Prostate gland (tissue), 2 donors: ENCODE measurements at regions not wholly inside any gene's neighbourhood (a gene's known extent, or its start where the extent isn't known, plus 50 kb on each side); places are given as distances from the start of the nearest gene placed in this dataset.

Experiments
- CTCF ChIP-seq, 4 experiments: fragments of 200-600 bp in 2 of 4; fragments of 450-650 bp in 2 of 4; sonication (generic) in 2 of 4; IDR thresholded peaks; 1 replicate in 3 of 4; 2 replicates in 1 of 4; pipeline ENCODE4 v1.5.1; 2016 to 2019; ENCODE audit warnings: antibody characterized with exemption in 4 of 4, mild to moderate bottlenecking in 2 of 4, moderate library complexity in 2 of 4
- POLR2A ChIP-seq: fragments of 450-650 bp; IDR thresholded peaks from one replicate; pipeline ENCODE4 v1.6.1; 2016; ENCODE audit warnings: antibody characterized with exemption, mild to moderate bottlenecking
- POLR2AphosphoS5 ChIP-seq: sonication (generic); formaldehyde crosslinking; IDR thresholded peaks from one replicate; pipeline ENCODE4 v1.6.1; 2017; ENCODE audit warnings: antibody characterized with exemption

GRCh38 chr11:109012991-109013390 is 348.1 kb downstream of the DDX10 start:
- TF ChIP-seq CTCF (IDR thresholded peaks at IDR 0.05) = no peak
- TF ChIP-seq POLR2A = no peak
- no peak for TF ChIP-seq POLR2AphosphoS5
